Trophoblast cell (in vitro differentiated cells and primary cell): ENCODE measurements at regions not wholly inside any gene's neighbourhood (a gene's known extent, or its start where the extent isn't known, plus 50 kb on each side); places are given as distances from the start of the nearest gene placed in this dataset.

Experiments used
- DNase-seq, 2 donors: peaks; one replicate each; pipeline ENCODE4 v3.0.0-alpha.2; 2016
- H2AFZ ChIP-seq: 2 replicates; pipeline ENCODE4 v1.6.1; 2013; ENCODE audit warnings: low read length, moderate library complexity, mild to moderate bottlenecking; ENCODE audit not compliant: insufficient read depth, poor library complexity
- H2AK5ac ChIP-seq: 2 replicates; pipeline ENCODE4 v1.6.1; 2013; ENCODE audit warnings: mild to moderate bottlenecking, low read length
- H2BK120ac ChIP-seq: 2 replicates; pipeline ENCODE4 v1.6.1; 2013; ENCODE audit warnings: low read length, mild to moderate bottlenecking, moderate library complexity; ENCODE audit not compliant: insufficient read depth, poor library complexity
- H2BK12ac ChIP-seq: 2 replicates; pipeline ENCODE4 v1.6.1; 2013; ENCODE audit warnings: mild to moderate bottlenecking, low read length, moderate library complexity
- H2BK5ac ChIP-seq: 2 replicates; pipeline ENCODE4 v1.6.1; 2013; ENCODE audit warnings: low read length, low read depth, moderate library complexity, mild to moderate bottlenecking; ENCODE audit not compliant: poor library complexity
- H3K14ac ChIP-seq: 2 replicates; pipeline ENCODE4 v1.6.1; 2013; ENCODE audit warnings: mild to moderate bottlenecking, low read length
- H3K18ac ChIP-seq: 2 replicates; pipeline ENCODE4 v1.6.1; 2013; ENCODE audit warnings: mild to moderate bottlenecking, low read length
- H3K23ac ChIP-seq: 2 replicates; pipeline ENCODE4 v1.6.1; 2013; ENCODE audit warnings: low read length
- H3K27ac ChIP-seq: 2 replicates; pipeline ENCODE4 v1.5.1; 2013; ENCODE audit warnings: low read depth, mild to moderate bottlenecking, inconsistent platforms, low read length, moderate library complexity
- H3K27me3 ChIP-seq: 2 replicates; pipeline ENCODE4 v1.6.1; 2013; ENCODE audit warnings: inconsistent platforms, mild to moderate bottlenecking, low read length, moderate library complexity; ENCODE audit not compliant: insufficient read depth
- H3K36me3 ChIP-seq, 2 experiments: 1 replicate in 1 of 2; 2 replicates in 1 of 2; pipeline ENCODE4 v1.6.1; 2013; ENCODE audit warnings: low read length in 2 of 2, mild to moderate bottlenecking in 2 of 2, moderate library complexity in 1 of 2; ENCODE audit not compliant: insufficient read depth in 2 of 2, control insufficient read depth in 1 of 2
- H3K4ac ChIP-seq: 2 replicates; pipeline ENCODE4 v1.6.1; 2013; ENCODE audit warnings: low read depth, mild to moderate bottlenecking, low read length, moderate library complexity
- H3K4me1 ChIP-seq, 2 experiments: 1 replicate in 1 of 2; 2 replicates in 1 of 2; pipeline ENCODE4 v1.6.1; 2013; ENCODE audit warnings: low read length in 2 of 2, mild to moderate bottlenecking in 2 of 2, moderate library complexity in 1 of 2; ENCODE audit not compliant: insufficient read depth in 2 of 2, control insufficient read depth in 1 of 2
- H3K4me2 ChIP-seq: 2 replicates; pipeline ENCODE4 v1.6.1; 2013; ENCODE audit warnings: inconsistent platforms, mild to moderate bottlenecking, low read length, moderate library complexity
- H3K4me3 ChIP-seq: 2 replicates; pipeline ENCODE4 v1.5.1; 2013; ENCODE audit warnings: mild to moderate bottlenecking, low read depth, low read length, inconsistent platforms
- H3K79me1 ChIP-seq: one replicate; pipeline ENCODE4 v1.6.1; 2013; ENCODE audit warnings: low read length
- H3K79me2 ChIP-seq: 2 replicates; pipeline ENCODE4 v1.6.1; 2013; ENCODE audit warnings: low read length, mild to moderate bottlenecking; ENCODE audit not compliant: control insufficient read depth, insufficient read depth, poor library complexity
- H3K9ac ChIP-seq: 2 replicates; pipeline ENCODE4 v1.6.1; 2013; ENCODE audit warnings: mild to moderate bottlenecking, low read length
- H3K9me3 ChIP-seq: 2 replicates; pipeline ENCODE4 v1.6.1; 2013; ENCODE audit warnings: low read depth, mild to moderate bottlenecking, control low read depth, inconsistent platforms, low read length; ENCODE audit not compliant: insufficient read depth
- H4K12ac ChIP-seq: 2 replicates; pipeline ENCODE4 v1.6.1; 2013; ENCODE audit warnings: low read depth, mild to moderate bottlenecking, low read length, moderate library complexity
- H4K8ac ChIP-seq: 2 replicates; pipeline ENCODE4 v1.6.1; 2013; ENCODE audit warnings: low read depth, mild to moderate bottlenecking, low read length, moderate library complexity
- H4K91ac ChIP-seq: one replicate; pipeline ENCODE4 v1.6.1; 2013; ENCODE audit warnings: low read depth, mild to moderate bottlenecking, low read length, moderate library complexity
- WGBS: extraction: QIAGEN DNeasy Blood & Tissue Kit; methylation state at CpG from one replicate; pipeline ENCODE4 v1.1.7; 2013; ENCODE audit warnings: missing lambda C conversion rate; ENCODE audit not compliant: insufficient read length, insufficient coverage; ENCODE audit errors: extremely low coverage; 5-methylcytosine and 5-hydroxymethylcytosine counted together

- DNase-seq, result no peak
- Histone ChIP-seq H4K8ac (no peak overlapping the region), H2BK120ac (no peak overlapping the region), H3K23ac (no peak overlapping the region), H2AFZ (no peak overlapping the region), H3K79me2 (no peaks in the 10 kb centered on the region), H3K36me3 (no peaks in the 10 kb centered on the region), H2BK5ac (no peak overlapping the region), H3K9me3 (no peaks in the 10 kb centered on the region), H3K18ac (no peak overlapping the region), H3K9ac (no peak overlapping the region), H4K12ac (no peak overlapping the region), H3K14ac (no peak overlapping the region), H2BK12ac (no peak overlapping the region), H4K91ac (no peak overlapping the region), H3K4me1 (no peaks in the 10 kb centered on the region), H3K4me2 (no peak overlapping the region), H3K79me1 (no peaks in the 10 kb centered on the region), H3K27me3 (no peaks in the 10 kb centered on the region), H2AK5ac (no peak overlapping the region), H3K4ac (no peak overlapping the region), H3K4me3 (no peak overlapping the region), H3K27ac (no peak overlapping the region)
- WGBS, result no CpG with 5 or more reads among the region's 3 CpGs
Observed at GRCh38 chr7:91671245-91671644, 209.3 kb downstream of the MTERF1 start.

GRCh38 chr7:91674470-91674869 lies 206.0 kb downstream of the MTERF1 start:
- H2BK12ac ChIP-seq, result no peak overlapping the region
- no peaks in the 10 kb centered on the region for H3K9me3 ChIP-seq
- no peak for DNase-seq
- H2BK120ac ChIP-seq, result no peak overlapping the region
- no peak overlapping the region for H3K14ac ChIP-seq
- H3K79me1 ChIP-seq, result no peaks in the 10 kb centered on the region
- H3K79me2 ChIP-seq, result no peaks in the 10 kb centered on the region
- no peaks in the 10 kb centered on the region for H3K4me1 ChIP-seq
- no peak overlapping the region for H3K27ac ChIP-seq
- no peak overlapping the region for H3K4me2 ChIP-seq
- no peak overlapping the region for H4K91ac ChIP-seq
- no peak overlapping the region for H2BK5ac ChIP-seq
- no peaks in the 10 kb centered on the region for H3K36me3 ChIP-seq
- H4K8ac ChIP-seq, result no peak overlapping the region
- H3K9ac ChIP-seq, result no peak overlapping the region
- WGBS, result no CpG with 5 or more reads among the region's 4 CpGs
- H2AK5ac ChIP-seq, result no peak overlapping the region
- H3K4ac ChIP-seq, result no peak overlapping the region
- no peak overlapping the region for H2AFZ ChIP-seq
- H3K4me3 ChIP-seq, result no peak overlapping the region
- H3K18ac ChIP-seq, result no peak overlapping the region
- no peak overlapping the region for H3K23ac ChIP-seq
- H4K12ac ChIP-seq, result no peak overlapping the region
- H3K27me3 ChIP-seq, result no peaks in the 10 kb centered on the region

GRCh38 chr7:91681718-91682117 lies 198.8 kb downstream of the MTERF1 start:
- Histone ChIP-seq H4K8ac (no peak overlapping the region), H3K14ac (no peak overlapping the region)
- WGBS, result no CpG with 5 or more reads among the region's 3 CpGs

GRCh38 chr7:91683823-91684222 lies 196.7 kb downstream of the MTERF1 start:
- no peak overlapping the region for H2BK120ac ChIP-seq
- H3K18ac ChIP-seq, result no peak overlapping the region
- H4K8ac ChIP-seq, result no peak overlapping the region
- no peaks in the 10 kb centered on the region for H3K79me2 ChIP-seq
- H3K27ac ChIP-seq, result no peak overlapping the region
- H3K4me3 ChIP-seq, result no peak overlapping the region
- no peak overlapping the region for H3K14ac ChIP-seq
- no peak for DNase-seq
- H3K9ac ChIP-seq, result no peak overlapping the region
- peaks cover 0 to 3% of the 10 kb centered on the region in 2 experiments for H3K36me3 ChIP-seq
- no peak overlapping the region for H3K4me2 ChIP-seq
- no peaks in the 10 kb centered on the region for H3K4me1 ChIP-seq
- no peaks in the 10 kb centered on the region for H3K27me3 ChIP-seq
- no peak overlapping the region for H2AK5ac ChIP-seq
- H3K4ac ChIP-seq, result no peak overlapping the region
- H3K23ac ChIP-seq, result no peak overlapping the region
- H3K79me1 ChIP-seq, result no peaks in the 10 kb centered on the region
- no peak overlapping the region for H4K91ac ChIP-seq
- peaks cover 2% of the 10 kb centered on the region for H3K9me3 ChIP-seq
- no peak overlapping the region for H2AFZ ChIP-seq
- H2BK12ac ChIP-seq, result no peak overlapping the region
- no peak overlapping the region for H2BK5ac ChIP-seq
- H4K12ac ChIP-seq, result no peak overlapping the region

More at GRCh38 chr7:91681718-91682117, 198.8 kb downstream of the MTERF1 start:
- Histone ChIP-seq H3K9me3 (peaks cover 2% of the 10 kb centered on the region), H2BK120ac (no peak overlapping the region), H3K79me1 (no peaks in the 10 kb centered on the region), H4K91ac (no peak overlapping the region), H2BK5ac (no peak overlapping the region), H2AFZ (no peak overlapping the region), H3K27ac (no peak overlapping the region), H3K9ac (no peak overlapping the region), H3K18ac (no peak overlapping the region), H3K79me2 (no peaks in the 10 kb centered on the region), H2BK12ac (no peak overlapping the region), H4K12ac (no peak overlapping the region), H3K36me3 (peaks cover 0 to 3% of the 10 kb centered on the region in 2 experiments), H3K4me1 (no peaks in the 10 kb centered on the region), H2AK5ac (no peak overlapping the region), H3K4ac (no peak overlapping the region), H3K23ac (no peak overlapping the region), H3K4me2 (no peak overlapping the region), H3K4me3 (no peak overlapping the region), H3K27me3 (no peaks in the 10 kb centered on the region)
- DNase-seq, result no peak
